K562 (cell line): ENCODE measurements at regions not wholly inside any gene's neighbourhood (a gene's known extent, or its start where the extent isn't known, plus 50 kb on each side); places are given as distances from the start of the nearest gene placed in this dataset.

Experiments
- ATAC-seq: fragments of 200-7000 bp; cut with Tn5 transposase; 3 replicates; pipeline ENCODE4 v1.9.1; 2020; ENCODE audit warnings: moderate library complexity
- BruUV-seq: library from RNA; stranded (reverse); fragments of 400-500 nt; replicated peaks from 2 replicates; lab custom pipeline; 2021; lab: Mats Ljungman, UMichigan
- CTCF ChIA-PET: fragments of 300-600 bp; formaldehyde crosslinking; extraction: SDS; loops from one replicate; lab custom pipeline; 2021; ENCODE audit warnings: low intra/inter-chr PET ratio; lab: Yijun Ruan, JAX
- POLR2A ChIA-PET: fragments of 300-600, 350-650 bp; sonication (Branson Sonifier 250); formaldehyde crosslinking; extraction: SDS; loops from one replicate; lab custom pipeline; 2021; ENCODE audit warnings: antibody characterized with exemption, inconsistent platforms; lab: Yijun Ruan, JAX
- DNase-seq, 4 experiments: peaks; one replicate each; pipeline versions ENCODE4 v3.0.0 to v3.0.0-alpha.2; 2011 to 2018; ENCODE audit warnings: low spot score in 3 of 4, mixed read lengths in 3 of 4; ENCODE audit errors: extremely low read depth in 1 of 4
- FAIRE-seq: peaks from 2 replicates; lab custom pipeline; 2011; peaks lifted over from hg19 to GRCh38; lab: Jason Lieb, UNC
- H2AFZ ChIP-seq: 2 replicates; pipeline ENCODE4 v1.6.0; 2011; ENCODE audit warnings: low read depth, low read length, control low read depth, inconsistent platforms
- H3K27ac ChIP-seq: fragments of 200-600 bp; 3 replicates; pipeline ENCODE4 v1.8.0; 2011; ENCODE audit warnings: low read depth, mild to moderate bottlenecking, control low read depth, inconsistent platforms, low read length, moderate library complexity, mixed read lengths; ENCODE audit errors: extremely low read depth
- H3K27me3 ChIP-seq, 2 experiments: fragments of 300-600 bp in 1 of 2; 2 replicates in 1 of 2; 3 replicates in 1 of 2; pipeline versions ENCODE4 v1.6.0 to v1.8.0; 2011; ENCODE audit warnings: inconsistent platforms in 2 of 2, low read length in 2 of 2, mild to moderate bottlenecking in 1 of 2, mixed read lengths in 1 of 2, moderate library complexity in 1 of 2; ENCODE audit not compliant: control insufficient read depth in 2 of 2, insufficient read depth in 2 of 2
- H3K36me3 ChIP-seq: fragments of 300-600 bp; 3 replicates; pipeline ENCODE4 v1.8.0; 2011; ENCODE audit warnings: mild to moderate bottlenecking, low read length, inconsistent platforms; ENCODE audit not compliant: control insufficient read depth, insufficient read depth
- H3K4me1 ChIP-seq, 2 experiments: fragments of 200-600 bp in 1 of 2; replicated peaks in 1 of 2; 2 replicates in 1 of 2; 3 replicates in 1 of 2; pipeline versions ENCODE4 v1.5.1 to v1.8.0; 2011; ENCODE audit warnings: inconsistent platforms in 2 of 2, low read length in 2 of 2, mild to moderate bottlenecking in 1 of 2, mixed read lengths in 1 of 2, moderate library complexity in 1 of 2; ENCODE audit not compliant: control insufficient read depth in 2 of 2, insufficient read depth in 2 of 2
- H3K4me2 ChIP-seq: 2 replicates; pipeline ENCODE4 v1.6.1; 2011; ENCODE audit warnings: low read length, control low read depth, inconsistent platforms, mixed read lengths; ENCODE audit not compliant: insufficient read depth
- H3K4me3 ChIP-seq: fragments of 200-600 bp; sonication (generic), shearing (Covaris generic); 2 replicates; pipeline ENCODE4 v1.5.1; 2016; ENCODE audit warnings: control low read depth, inconsistent platforms
- H3K79me2 ChIP-seq: fragments of 200-600 bp; 3 replicates; pipeline ENCODE4 v1.8.0; 2011; ENCODE audit warnings: low read length, inconsistent platforms; ENCODE audit not compliant: control insufficient read depth, insufficient read depth
- H3K9ac ChIP-seq, 2 experiments: 2 replicates each; pipeline versions ENCODE4 v1.6.0 to v1.6.1; 2011; ENCODE audit warnings: low read depth in 2 of 2, low read length in 2 of 2, control low read depth in 1 of 2, inconsistent platforms in 1 of 2, mild to moderate bottlenecking in 1 of 2, mixed read lengths in 1 of 2; ENCODE audit not compliant: insufficient read depth in 1 of 2
- H3K9me1 ChIP-seq: one replicate; pipeline ENCODE4 v1.6.0; 2011; ENCODE audit warnings: inconsistent platforms, mild to moderate bottlenecking, low read length, moderate library complexity; ENCODE audit not compliant: control insufficient read depth, insufficient read depth
- H3K9me3 ChIP-seq: replicated peaks from 2 replicates; pipeline ENCODE4 v1.5.1; 2011; ENCODE audit warnings: low read depth, low read length, inconsistent platforms; ENCODE audit not compliant: control insufficient read depth, insufficient read depth
- H4K20me1 ChIP-seq: replicated peaks from 2 replicates; pipeline ENCODE4 v1.6.1; 2011; ENCODE audit warnings: low read length, inconsistent platforms, mixed read lengths; ENCODE audit not compliant: control insufficient read depth, insufficient read depth
- CEBPB ChIP-seq: fragments of 450-650 bp; IDR thresholded peaks from 2 replicates; pipeline ENCODE4 v1.6.1; 2016; ENCODE audit warnings: missing genetic modification characterization, missing compliant biosample characterization
- WGBS: fragments of 100-300 bp; shearing (Covaris generic); methylation state at CpG from one replicate; pipeline ENCODE4 v1.1.6; 2016; ENCODE audit warnings: low coverage, mixed read lengths; ENCODE audit not compliant: insufficient coverage; ENCODE audit errors: missing lambda C conversion rate; 5-methylcytosine and 5-hydroxymethylcytosine counted together
- in situ Hi-C: fragments of 300-500 bp; cut with MboI; formaldehyde crosslinking; loops from 4 replicates; pipeline ENCODE4 v1.15.0; 2018; ENCODE audit warnings: inconsistent platforms, mixed read lengths
- intact Hi-C: fragments of 100-400 bp; cut with micrococcal nuclease; formaldehyde crosslinking; loops from 2 replicates; pipeline ENCODE4 v1.14.2; 2022
- TF ChIP-seq, protein P1 (sequence below), 2 experiments: IDR thresholded peaks; 2 replicates each; pipeline ENCODE4 v1.6.1; 2011; ENCODE audit warnings: borderline replicate concordance in 1 of 2, control low read depth in 1 of 2, low read depth in 1 of 2, low read length in 1 of 2, mild to moderate bottlenecking in 1 of 2, mixed read lengths in 1 of 2, moderate library complexity in 1 of 2; ENCODE audit not compliant: insufficient read depth in 1 of 2, insufficient read length in 1 of 2, poor library complexity in 1 of 2, severe bottlenecking in 1 of 2; ENCODE audit errors: extremely low read depth in 1 of 2
- TF ChIP-seq, protein P2 (sequence below): sonication (generic); formaldehyde crosslinking; IDR thresholded peaks from 2 replicates; pipeline ENCODE4 v1.8.1; 2023; ENCODE audit warnings: missing genetic modification reagents, mild to moderate bottlenecking, borderline replicate concordance

DNA sequence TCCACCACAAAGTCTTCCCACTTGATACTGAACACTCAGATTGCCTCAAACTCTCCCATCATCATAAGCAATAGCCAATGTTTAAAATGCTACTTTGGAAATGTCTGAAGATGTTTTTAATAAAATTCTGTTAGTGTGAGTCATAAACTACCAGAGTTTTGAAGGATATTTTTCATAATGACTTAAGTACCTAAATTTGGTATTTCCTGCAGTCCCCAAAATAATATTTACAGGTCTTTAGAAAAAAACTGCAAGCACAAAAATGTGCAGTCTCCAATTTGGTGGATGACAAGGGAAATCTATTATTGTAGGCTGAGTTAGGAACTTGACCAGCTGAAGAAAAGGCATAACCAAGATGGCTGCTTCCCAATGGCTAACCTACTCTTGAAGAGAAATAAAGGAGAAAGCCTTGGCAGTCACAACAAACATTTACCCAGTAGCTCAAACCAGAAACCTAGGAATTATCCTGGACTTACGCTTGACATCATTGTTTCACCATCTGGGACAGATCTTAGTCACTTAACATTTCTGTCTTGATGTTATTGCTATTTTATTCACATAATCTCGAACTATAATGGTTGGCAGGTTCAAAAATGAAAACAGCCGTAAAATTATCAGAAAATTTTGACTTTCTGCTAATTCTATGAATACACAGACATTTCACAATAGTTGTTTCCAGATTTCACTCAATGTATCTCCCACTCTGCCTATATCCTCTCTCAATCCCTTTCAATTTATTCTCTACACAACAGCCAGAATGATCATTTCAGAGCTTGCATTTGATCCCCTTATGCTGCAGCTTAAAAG is 111.2 kb upstream of the STEAP1B start:
- Histone ChIP-seq H3K27ac (no peak overlapping the region), H3K4me3 (no peak overlapping the region), H3K9ac (no peak overlapping the region), H3K4me2 (no peak overlapping the region), H3K36me3 (no peaks in the 10 kb centered on the region), H3K27me3 (no peaks in the 10 kb centered on the region), H3K79me2 (no peaks in the 10 kb centered on the region), H3K9me1 (no peaks in the 10 kb centered on the region), H4K20me1 (no peaks in the 10 kb centered on the region), H2AFZ (no peak overlapping the region), H3K9me3 (no peaks in the 10 kb centered on the region), H3K4me1 (no peaks in the 10 kb centered on the region)
- WGBS = 74% methylated on average over 3 of the region's 3 CpGs
- ATAC-seq (no peak), FAIRE-seq (no peak), DNase-seq (no peak)
- BruUV-seq = no TSS peak
- TF ChIP-seq, protein P1, sequence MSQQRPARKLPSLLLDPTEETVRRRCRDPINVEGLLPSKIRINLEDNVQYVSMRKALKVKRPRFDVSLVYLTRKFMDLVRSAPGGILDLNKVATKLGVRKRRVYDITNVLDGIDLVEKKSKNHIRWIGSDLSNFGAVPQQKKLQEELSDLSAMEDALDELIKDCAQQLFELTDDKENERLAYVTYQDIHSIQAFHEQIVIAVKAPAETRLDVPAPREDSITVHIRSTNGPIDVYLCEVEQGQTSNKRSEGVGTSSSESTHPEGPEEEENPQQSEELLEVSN (IDR thresholded peaks at IDR 0.05; ENCODE audit: borderline replicate concordance in 1 of 2, extremely low read depth in 1 of 2, insufficient read depth in 1 of 2, insufficient read length in 1 of 2, low read depth in 1 of 2, low read length in 1 of 2, poor library complexity in 1 of 2, severe bottlenecking in 1 of 2) = no peak
- TF ChIP-seq, protein P2, sequence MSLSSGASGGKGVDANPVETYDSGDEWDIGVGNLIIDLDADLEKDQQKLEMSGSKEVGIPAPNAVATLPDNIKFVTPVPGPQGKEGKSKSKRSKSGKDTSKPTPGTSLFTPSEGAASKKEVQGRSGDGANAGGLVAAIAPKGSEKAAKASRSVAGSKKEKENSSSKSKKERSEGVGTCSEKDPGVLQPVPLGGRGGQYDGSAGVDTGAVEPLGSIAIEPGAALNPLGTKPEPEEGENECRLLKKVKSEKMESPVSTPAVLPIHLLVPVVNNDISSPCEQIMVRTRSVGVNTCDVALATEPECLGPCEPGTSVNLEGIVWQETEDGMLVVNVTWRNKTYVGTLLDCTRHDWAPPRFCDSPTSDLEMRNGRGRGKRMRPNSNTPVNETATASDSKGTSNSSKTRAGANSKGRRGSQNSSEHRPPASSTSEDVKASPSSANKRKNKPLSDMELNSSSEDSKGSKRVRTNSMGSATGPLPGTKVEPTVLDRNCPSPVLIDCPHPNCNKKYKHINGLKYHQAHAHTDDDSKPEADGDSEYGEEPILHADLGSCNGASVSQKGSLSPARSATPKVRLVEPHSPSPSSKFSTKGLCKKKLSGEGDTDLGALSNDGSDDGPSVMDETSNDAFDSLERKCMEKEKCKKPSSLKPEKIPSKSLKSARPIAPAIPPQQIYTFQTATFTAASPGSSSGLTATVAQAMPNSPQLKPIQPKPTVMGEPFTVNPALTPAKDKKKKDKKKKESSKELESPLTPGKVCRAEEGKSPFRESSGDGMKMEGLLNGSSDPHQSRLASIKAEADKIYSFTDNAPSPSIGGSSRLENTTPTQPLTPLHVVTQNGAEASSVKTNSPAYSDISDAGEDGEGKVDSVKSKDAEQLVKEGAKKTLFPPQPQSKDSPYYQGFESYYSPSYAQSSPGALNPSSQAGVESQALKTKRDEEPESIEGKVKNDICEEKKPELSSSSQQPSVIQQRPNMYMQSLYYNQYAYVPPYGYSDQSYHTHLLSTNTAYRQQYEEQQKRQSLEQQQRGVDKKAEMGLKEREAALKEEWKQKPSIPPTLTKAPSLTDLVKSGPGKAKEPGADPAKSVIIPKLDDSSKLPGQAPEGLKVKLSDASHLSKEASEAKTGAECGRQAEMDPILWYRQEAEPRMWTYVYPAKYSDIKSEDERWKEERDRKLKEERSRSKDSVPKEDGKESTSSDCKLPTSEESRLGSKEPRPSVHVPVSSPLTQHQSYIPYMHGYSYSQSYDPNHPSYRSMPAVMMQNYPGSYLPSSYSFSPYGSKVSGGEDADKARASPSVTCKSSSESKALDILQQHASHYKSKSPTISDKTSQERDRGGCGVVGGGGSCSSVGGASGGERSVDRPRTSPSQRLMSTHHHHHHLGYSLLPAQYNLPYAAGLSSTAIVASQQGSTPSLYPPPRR (CRISPR knock-in tag) = no peak
- 0 out of 2 replicates have a peak, but pooled peaks have one; percentile 9 for TF ChIP-seq CEBPB (tag)
- intact Hi-C loops = no loop called here
- ChIA-PET CTCF (no interaction called here), POLR2A (interaction anchor here (0.8 kb wide), 1 partner anchor 10 kb away, joined by 6 read pairs; no protein-coding TSS in a partner anchor)
- in situ Hi-C loops = no loop called here
